HG03097 (cell line): ENCODE measurements at regions not wholly inside any gene's neighbourhood (a gene's known extent, or its start where the extent isn't known, plus 50 kb on each side); places are given as distances from the start of the nearest gene placed in this dataset.
A peak's percentile ranks its signal among the peaks of the same experiment; 100 is the strongest.
"Not testable (repeated sequence)": the region's sequence is repeated elsewhere in the genome, so short reads cannot be mapped to it uniquely, and the experiment has no call there.

Experiments
- ATAC-seq: cut with Tn5 transposase; IDR thresholded peaks from one replicate; pipeline ENCODE4 v1.9.1; 2021; ENCODE audit not compliant: unreplicated experiment, low FRiP score

DNA sequence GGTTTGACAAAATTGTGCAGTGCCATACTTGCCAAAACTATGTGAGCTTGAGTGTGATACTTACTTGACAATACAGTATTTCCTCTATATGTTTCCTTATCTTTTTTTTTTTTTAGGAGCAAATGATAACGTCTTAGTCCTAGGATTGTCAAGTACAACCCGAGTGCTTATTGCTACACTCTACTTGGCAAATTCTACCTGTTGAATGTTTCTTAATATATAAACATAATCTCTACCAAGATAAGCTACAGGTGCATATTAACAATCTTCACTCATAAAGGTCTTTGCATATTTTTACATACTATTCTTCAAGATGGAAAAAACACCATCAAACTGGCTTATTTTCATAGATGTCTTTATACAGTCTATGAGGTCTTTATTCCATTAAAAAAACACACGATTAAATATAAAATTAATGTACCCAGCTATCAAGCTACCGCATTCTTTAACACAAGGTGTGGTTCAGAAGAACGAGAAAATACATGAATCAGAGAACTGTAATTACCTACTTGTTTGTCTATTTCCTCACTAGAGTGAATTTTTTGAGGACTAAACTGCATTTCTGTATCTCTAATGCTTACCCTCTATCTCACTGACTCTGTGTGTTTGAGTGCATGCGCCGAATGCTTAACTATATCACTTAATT lies 76.1 kb upstream of the PDSS1 start:
- no peak for ATAC-seq

DNA sequence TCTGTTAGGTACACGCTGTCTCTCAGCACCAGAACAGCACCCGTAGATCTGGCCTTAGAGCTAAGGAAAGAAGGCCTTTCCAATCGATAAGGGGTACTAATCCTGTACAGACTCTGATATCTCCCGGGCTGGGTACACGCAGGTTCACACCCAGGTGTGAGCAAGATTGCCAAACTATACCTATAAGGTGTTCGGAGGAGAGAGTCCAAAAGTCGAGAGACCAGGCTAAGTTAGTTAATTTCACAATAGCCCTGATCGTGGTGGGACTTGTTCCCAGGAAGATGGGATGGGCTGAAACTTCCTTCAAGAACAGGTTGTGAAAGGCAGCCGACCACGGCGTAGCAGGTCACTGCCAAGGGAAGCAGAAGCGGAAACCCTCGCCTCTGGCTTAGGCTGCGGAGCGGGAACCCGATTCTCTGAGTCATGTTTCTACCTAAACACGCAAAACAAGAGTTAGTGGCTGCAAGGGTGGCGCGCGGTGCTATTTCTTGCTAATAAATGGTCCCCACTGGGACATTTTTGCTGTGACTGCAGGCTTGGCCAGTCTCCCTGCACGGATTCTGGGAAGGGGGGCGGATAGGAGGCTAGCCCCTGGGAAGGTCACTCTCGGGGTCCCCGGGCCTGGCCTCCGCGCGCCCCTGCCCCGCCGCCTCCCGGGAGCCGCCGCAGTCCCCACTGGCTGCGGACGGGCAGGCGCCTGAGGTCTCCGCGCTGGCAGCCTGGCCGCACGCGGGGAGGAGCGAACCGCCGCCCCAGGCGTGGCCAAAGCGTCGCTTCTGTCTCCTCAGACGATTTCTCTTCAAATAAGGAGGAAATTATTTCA lies 75.4 kb upstream of the PDSS1 start:
- ATAC-seq, result no peak

GRCh38 chr10:26622891-26623290 lies 74.6 kb upstream of the PDSS1 start:
- no peak for ATAC-seq

DNA sequence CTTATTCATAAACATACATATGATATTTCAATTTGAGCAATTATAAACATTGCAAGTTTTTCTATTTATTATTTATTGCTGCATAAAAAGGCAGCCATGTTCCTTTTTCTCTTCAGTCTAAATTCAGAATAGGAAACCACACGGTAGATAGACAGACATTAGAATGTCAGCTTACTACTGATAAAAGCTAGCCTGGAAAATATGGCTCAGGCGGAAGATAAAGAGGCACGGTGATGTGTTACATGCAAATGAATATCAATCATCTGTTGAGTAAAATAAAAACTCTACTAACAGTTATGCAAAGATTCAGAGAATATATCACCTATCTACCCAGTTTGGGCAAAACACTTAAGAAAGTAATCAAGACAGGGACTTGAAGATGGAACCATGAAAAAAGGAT lies 73.5 kb upstream of the PDSS1 start:
- no peak for ATAC-seq

- ATAC-seq, result no peak
Measured at GRCh38 chr10:26626066-26626465, 71.4 kb upstream of the PDSS1 start.

DNA sequence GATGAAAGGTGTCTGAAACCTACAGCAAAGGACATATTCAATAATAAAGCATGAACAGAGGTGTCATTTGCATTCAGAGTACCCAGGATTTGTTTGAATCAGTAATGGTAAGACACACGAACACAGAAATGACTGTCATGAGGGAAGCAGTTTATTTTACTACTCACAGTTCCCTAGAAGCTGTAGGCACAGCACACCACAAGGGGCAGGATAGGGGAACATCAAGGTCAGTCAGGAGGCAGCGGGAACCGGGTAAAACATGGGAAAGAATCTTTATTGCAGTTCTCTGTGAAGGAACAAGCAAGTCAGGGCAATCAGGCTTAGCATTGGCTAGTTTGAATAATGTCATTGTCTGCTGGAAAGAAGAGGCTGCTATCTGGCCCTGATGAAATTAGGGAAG lies 70.2 kb upstream of the PDSS1 start:
- no peak for ATAC-seq

- ATAC-seq, result peak; percentile 65
Measured at GRCh38 chr10:26628395-26628794, 69.1 kb upstream of the PDSS1 start.

- ATAC-seq, result not testable (repeated sequence)
Measured at GRCh38 chr10:26632171-26632570, 65.3 kb upstream of the PDSS1 start.

DNA sequence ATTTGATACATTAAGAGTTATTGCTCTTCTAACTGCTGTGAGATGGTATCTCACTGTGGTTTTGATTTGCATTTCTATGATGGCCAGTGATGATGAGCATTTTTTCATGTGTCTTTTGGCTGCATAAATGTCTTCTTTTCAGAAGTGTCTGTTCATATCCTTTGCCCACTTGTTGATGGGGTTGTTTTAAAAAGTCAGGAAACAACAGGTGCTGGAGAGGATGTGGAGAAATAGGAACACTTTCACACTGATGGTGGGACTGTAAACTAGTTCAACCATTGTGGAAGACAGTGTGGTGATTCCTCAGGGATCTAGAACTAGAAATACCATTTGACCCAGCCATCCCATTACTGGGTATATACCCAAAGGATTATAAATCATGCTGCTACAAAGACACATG lies 63.4 kb upstream of the PDSS1 start:
- not testable (repeated sequence) for ATAC-seq

DNA sequence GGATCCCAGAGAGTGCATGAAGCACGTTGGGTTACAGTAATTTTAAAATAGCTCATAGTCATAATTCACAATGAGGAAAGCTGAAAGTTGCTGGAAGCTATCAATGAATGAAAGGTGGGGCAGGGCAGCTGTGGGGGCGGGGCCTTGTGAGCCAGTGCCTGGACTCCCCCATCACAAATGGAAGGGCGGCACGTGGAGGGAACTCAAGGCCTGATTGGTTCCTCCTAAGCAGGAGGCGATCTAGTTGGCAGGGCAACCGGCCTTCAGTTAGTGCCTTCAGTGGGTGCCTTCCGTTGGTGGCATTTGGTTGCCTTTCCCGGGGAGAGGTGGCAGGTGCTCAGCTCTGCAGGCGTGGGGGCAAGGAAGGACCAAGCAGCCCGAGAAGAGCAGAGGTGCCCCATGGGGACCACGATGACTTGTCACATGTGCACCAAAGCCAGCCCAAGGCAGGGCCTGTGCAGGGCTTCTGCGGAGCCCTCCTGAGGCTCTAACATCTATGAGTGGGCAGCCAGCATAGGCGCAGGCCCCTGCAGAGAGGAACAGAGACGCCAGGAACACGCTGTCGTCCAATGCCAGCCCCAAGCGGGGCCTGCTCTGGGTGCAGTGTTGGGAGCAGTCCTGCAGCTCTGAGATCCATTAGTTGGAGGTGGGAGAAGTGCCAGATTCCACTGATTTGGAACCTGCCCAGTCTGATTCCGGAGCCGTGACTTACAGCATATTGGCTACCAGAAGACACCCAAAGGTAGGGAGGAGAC lies 59.8 kb upstream of the PDSS1 start:
- no peak for ATAC-seq

DNA sequence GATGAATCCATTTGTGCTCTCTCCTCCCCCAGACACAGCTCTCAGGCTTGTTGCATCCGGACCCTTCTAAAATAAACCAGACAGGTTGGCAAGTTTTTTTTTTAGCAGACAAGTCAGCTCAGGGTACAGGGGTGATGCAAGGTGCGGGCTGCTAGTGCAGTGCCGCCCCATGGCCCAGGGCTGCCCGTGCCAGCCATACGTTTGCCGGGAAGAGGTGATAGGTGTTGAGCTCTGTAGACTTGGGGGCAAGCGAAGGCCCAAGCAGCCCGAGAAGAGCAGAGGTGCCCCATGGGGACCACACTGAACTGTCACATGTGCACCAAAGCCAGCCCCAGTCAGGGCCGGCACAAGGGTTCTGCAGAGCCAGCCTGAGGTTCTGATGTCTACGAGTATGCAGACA lies 57.1 kb upstream of the PDSS1 start:
- no peak for ATAC-seq

DNA sequence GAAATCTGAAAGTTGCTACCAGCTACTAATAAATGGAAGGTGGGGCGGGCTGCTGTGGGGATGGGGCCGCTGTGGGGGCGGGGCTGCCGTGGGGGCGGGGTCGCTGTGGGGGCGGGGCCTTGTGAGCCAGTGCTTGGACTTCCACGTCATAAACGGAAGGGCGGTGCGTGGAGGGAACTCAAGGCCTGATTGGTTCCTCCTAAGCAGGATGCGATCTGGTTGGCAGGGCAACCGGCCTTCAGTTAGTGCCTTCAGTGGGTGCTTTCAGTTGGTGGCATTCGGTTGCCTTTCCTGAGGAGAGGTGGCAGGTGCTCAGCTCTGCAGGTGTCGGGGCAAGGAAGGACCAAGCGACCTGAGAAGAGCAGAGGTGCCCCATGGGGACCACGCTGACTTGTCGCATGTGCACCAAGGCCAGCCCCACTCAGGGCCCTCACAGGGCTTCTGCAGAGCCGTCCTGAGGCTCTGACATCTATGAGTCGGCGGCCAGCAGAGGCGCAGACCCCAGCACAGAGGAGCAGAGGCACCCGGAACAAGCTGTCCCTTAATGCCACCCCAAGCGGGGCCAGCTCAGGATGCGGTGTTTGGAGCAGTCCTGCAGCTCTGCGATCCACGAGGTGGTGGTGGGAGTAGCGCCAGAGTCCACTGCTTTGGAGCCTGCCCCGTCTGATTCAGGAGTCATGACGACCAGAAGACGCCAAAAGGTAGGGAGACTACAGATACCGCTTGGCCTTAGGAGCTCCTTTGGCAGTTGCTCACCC lies 54.4 kb upstream of the PDSS1 start:
- no peak for ATAC-seq

DNA sequence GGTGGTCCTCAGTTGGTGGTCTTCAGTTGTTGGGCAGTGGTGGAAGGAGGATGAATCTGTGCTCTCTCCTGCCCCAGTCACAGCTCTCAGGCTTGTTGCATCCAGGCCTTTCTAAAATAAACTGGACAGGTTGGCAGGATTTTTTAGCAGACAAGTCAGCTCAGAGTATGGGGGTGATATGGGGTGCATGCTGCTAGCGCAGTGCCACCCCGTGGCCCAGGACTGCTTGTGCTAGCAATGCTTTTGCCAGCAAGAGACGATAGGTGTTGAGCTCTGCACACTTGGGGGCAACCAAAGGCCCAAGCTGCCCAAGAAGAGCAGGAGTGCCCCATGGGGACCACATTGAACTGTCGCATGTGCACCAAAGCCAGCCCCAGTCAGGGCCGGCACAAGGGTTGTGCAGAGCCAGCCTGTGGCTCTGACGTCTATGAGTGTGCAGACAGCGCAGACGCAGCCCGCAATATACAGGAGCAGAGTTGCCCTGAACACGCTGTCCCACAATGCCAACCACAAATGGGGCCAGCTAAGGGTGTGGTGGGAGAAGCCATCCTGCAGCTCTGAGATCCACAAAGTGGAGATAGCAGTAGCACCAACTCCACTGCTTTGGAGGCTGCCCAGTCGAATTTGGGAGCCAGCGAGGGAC lies 49.8 kb upstream of the PDSS1 start:
- ATAC-seq, result no peak
